ENCODE measurements at regions not wholly inside any gene's neighbourhood (a gene's known extent, or its start where the extent isn't known, plus 50 kb on each side); places are given as distances from the start of the nearest gene placed in this dataset.

DNA sequence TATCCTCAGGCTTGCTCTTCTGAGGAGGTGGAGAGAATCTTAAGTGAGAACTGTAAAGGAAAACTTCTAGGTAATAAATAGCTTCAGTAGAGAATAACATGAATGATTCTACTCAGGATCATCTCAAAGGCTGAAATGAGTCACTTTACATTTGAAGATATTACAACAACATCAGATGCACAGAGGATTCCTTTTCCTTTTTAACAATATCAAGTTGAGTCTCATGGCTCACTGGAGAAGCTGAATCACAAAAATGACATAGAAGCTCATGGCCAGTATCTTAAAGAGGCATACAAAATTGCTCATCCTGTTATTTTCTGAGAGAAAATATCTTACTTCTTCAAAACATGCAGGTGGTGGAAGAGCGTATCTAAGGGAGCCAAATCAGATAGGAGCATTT, 72.5 kb upstream of the EMCN start:
- intact Hi-C loops (cut with DNase I; ENCODE audit: low total_unique reads) (no loop called here), in situ Hi-C loops (cut with MboI; ENCODE audit: low sequenced_read_pairs in 4 of 4) (no loop called here)
- Histone ChIP-seq H3K4me3 (no peak overlapping the region), H3K27me3 (no peaks in the 10 kb centered on the region), H3K4me1 (peaks cover 8 to 20% of the 10 kb centered on the region in 2 donors), H3K36me3 (no peaks in the 10 kb centered on the region), H3K27ac (peak overlapping the region in 1 of 4 donors; percentile 10), H3K9me3 (no peaks in the 10 kb centered on the region)
- ATAC-seq (no peak), DNase-seq (no peak)
- TF ChIP-seq CTCF (IDR thresholded peaks at IDR 0.05 in 4 of 5, conservative IDR thresholded peaks at IDR 0.05 in 1 of 5) = no peak
- no peak for TF ChIP-seq POLR2A (IDR thresholded peaks at IDR 0.05)

- no peaks in the 10 kb centered on the region for H3K36me3 ChIP-seq
- in situ Hi-C loops (cut with MboI; ENCODE audit: low sequenced_read_pairs in 4 of 4) (no loop called here), intact Hi-C loops (cut with DNase I; ENCODE audit: low total_unique reads) (loop anchor here (10.0 kb wide), 1 partner anchor 493 kb away; no protein-coding TSS in a partner anchor)
- peak in 1 of 2 donors; percentile 20 for ATAC-seq
- TF ChIP-seq CTCF (IDR thresholded peaks at IDR 0.05 in 4 of 5, conservative IDR thresholded peaks at IDR 0.05 in 1 of 5) = no peak
- no peak for TF ChIP-seq POLR2A (IDR thresholded peaks at IDR 0.05)
- no peak overlapping the region for H3K27ac ChIP-seq
- H3K4me1 ChIP-seq = peaks cover 8 to 20% of the 10 kb centered on the region in 2 donors
- H3K9me3 ChIP-seq = no peaks in the 10 kb centered on the region
- no peak for DNase-seq
- no peak overlapping the region for H3K4me3 ChIP-seq
- H3K27me3 ChIP-seq = no peaks in the 10 kb centered on the region
Observed at GRCh38 chr4:100588076-100588475, 70.3 kb upstream of the EMCN start.

DNA sequence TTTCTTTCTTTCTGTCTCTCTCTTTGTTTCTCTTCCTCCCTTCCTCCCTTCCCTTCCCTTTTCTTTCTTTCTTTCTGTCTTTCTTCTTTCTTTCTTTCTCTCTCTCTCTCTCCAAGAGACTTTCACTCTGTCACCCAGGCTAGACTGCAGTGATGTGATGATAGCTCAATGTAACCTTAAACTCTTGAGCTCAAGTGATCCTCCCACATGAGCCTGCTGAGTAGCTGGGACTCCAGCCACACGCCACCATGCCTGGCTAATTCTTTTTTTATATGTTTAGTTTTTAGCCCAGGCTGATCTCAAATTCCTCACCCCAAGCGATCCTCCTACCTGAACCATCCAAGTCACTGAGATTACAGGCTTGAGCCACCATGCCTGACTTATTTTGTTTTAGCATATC, 64.3 kb upstream of the EMCN start:
- TF ChIP-seq POLR2A (IDR thresholded peaks at IDR 0.05) (peak in 1 of 2 donors; percentile 40), CTCF (IDR thresholded peaks at IDR 0.05 in 4 of 5, conservative IDR thresholded peaks at IDR 0.05 in 1 of 5) (no peak)
- Histone ChIP-seq H3K27ac (peak overlapping the region; percentile 68 to 87 (median 76)), H3K9me3 (no peaks in the 10 kb centered on the region), H3K27me3 (no peaks in the 10 kb centered on the region), H3K36me3 (no peaks in the 10 kb centered on the region), H3K4me1 (peaks cover 16% of the 10 kb centered on the region in 2 donors), H3K4me3 (peak overlapping the region in 2 of 4 donors; percentile 12 to 19)
- DNase-seq (peak; percentile 58 to 62), ATAC-seq (peak; percentile 84 to 93)
- in situ Hi-C loops (cut with MboI; ENCODE audit: low sequenced_read_pairs in 4 of 4) = no loop called here
- intact Hi-C loops (cut with DNase I; ENCODE audit: low total_unique reads) = loop anchor here (10.0 kb wide), 1 partner anchor 487 kb away; no protein-coding TSS in a partner anchor

DNA sequence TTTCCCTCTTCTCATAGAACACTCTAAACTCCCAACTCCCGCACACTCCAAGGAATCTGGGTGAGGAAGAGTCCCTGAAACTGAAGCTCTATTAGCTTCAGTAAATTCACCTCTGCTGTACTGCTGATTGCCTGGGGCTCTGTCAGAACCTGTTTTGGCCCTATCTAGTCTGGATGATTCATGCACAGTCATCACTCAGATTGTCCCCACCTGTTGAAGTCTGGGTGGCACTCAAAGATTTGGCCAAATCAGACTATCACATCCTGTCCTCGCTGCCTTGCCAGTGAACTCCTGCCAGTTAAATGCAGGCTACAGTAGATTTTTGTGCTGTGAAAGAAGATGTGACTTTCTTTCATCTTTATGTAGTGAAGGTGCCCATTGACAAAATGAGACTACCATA, 63.5 kb upstream of the EMCN start:
- H3K4me3 ChIP-seq = peak overlapping the region in 1 of 4 donors; percentile 12
- DNase-seq = peak; percentile 78 to 85
- peak overlapping the region; percentile 68 to 87 (median 76) for H3K27ac ChIP-seq
- H3K4me1 ChIP-seq = peaks cover 16% of the 10 kb centered on the region in 2 donors
- no peaks in the 10 kb centered on the region for H3K36me3 ChIP-seq
- no peaks in the 10 kb centered on the region for H3K9me3 ChIP-seq
- ATAC-seq = peak; percentile 98
- no peaks in the 10 kb centered on the region for H3K27me3 ChIP-seq
- intact Hi-C loops (cut with DNase I; ENCODE audit: low total_unique reads) (loop anchor here (10.0 kb wide), 1 partner anchor 487 kb away; no protein-coding TSS in a partner anchor), in situ Hi-C loops (cut with MboI; ENCODE audit: low sequenced_read_pairs in 4 of 4) (no loop called here)
- TF ChIP-seq CTCF (IDR thresholded peaks at IDR 0.05 in 4 of 5, conservative IDR thresholded peaks at IDR 0.05 in 1 of 5) (no peak), POLR2A (IDR thresholded peaks at IDR 0.05) (no peak)

DNA sequence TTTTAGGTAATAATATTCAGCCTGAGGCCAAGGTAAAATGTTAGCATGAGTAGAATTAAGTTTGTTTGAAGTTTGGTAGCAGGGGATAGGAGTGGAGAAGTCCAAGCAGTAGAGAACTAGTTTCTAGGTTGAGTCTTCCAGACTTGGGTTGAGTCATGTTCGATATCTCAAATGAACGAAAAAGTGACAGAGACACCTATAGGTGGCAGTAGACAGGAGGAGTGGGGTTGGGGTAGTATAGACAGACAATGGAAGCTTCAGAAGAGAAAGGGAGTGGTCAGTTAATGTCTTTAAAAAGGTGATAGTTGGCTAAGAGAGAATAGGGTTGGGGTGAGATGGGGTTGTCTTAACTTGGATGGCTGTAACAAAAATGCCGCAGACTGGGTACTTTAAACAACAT, 58.7 kb upstream of the EMCN start:
- H3K27me3 ChIP-seq = no peaks in the 10 kb centered on the region
- no peak overlapping the region for H3K4me3 ChIP-seq
- H3K4me1 ChIP-seq = peaks cover 8 to 10% of the 10 kb centered on the region in 2 donors
- no peak overlapping the region for H3K27ac ChIP-seq
- TF ChIP-seq POLR2A (IDR thresholded peaks at IDR 0.05) = no peak
- TF ChIP-seq CTCF (IDR thresholded peaks at IDR 0.05 in 4 of 5, conservative IDR thresholded peaks at IDR 0.05 in 1 of 5) = no peak
- ATAC-seq = no peak
- in situ Hi-C loops (cut with MboI; ENCODE audit: low sequenced_read_pairs in 4 of 4) (no loop called here), intact Hi-C loops (cut with DNase I; ENCODE audit: low total_unique reads) (no loop called here)
- no peaks in the 10 kb centered on the region for H3K36me3 ChIP-seq
- no peak for DNase-seq
- no peaks in the 10 kb centered on the region for H3K9me3 ChIP-seq

All from gastrocnemius medialis (tissue), 4 donors.